ENCODE measurements at regions not wholly inside any gene's neighbourhood (a gene's known extent, or its start where the extent isn't known, plus 50 kb on each side); places are given as distances from the start of the nearest gene placed in this dataset.
"Not testable (repeated sequence)": the region's sequence is repeated elsewhere in the genome, so short reads cannot be mapped to it uniquely, and the experiment has no call there.

DNA sequence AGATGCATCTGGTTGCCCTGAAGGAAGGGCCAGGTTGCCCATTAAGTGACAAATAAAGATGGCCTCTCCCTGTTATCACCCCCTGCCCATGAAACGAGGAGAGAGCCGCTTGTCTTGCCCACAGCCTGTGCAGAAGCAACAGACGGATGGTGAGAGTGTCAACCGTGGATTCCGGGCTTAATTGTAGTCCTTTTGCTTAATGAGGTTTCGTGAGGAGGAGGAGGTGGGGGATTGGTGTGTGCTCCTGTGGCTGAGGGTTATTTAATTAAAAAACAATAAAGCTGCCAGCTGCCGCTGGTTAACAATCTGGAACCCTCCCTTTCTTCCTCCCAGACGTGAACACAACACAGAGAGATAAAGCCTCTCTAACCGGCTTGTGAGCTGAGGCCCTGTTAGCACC is 188.0 kb upstream of the PARD3B start:
- DNase-seq (ENCODE audit: low spot score) (no peak), ATAC-seq (no peak)
- intact Hi-C loops (cut with DNase I) = no loop called here

GRCh38 chr2:204359076-204359475 is 186.2 kb upstream of the PARD3B start:
- DNase-seq (ENCODE audit: low spot score) (no peak), ATAC-seq (no peak)
- intact Hi-C loops (cut with DNase I) = no loop called here

DNA sequence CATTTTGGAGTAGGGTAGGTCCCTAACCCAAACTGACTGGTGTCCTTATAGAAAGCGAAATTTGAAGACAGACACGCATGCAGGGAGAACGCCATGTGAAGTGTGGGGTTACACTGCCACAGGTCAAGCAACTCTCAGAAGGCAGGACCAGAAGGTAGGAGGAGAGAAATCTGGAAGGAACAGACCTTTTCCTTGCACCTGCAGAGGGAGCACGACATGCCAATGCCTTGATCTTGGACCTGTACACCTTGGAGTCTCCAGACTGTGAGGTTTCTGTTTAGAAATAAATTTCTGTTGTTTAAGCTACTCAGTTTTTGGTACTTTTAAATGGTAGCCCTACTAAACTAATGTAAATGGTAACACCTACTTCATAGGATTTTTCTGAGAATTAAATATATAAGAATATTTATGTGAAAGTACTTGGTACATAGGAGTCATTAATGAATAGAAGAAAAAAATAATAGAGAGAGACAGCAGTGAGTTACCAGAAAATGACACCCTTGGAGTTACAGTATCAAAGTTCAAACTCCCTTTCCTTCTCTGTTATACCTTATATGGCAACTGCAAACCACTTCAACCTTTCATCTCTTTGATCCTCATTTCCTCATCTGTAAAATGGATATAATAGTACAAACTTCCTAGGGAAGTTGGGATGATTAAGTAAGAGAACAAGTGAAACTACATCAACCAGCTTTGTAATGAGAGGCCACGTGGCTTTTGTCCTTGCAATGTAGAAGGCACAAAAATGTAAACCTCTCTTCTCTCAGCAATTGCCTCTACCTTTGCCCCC is 184.9 kb upstream of the PARD3B start:
- no peak for ATAC-seq
- DNase-seq (ENCODE audit: low spot score) = no peak
- intact Hi-C loops (cut with DNase I) = no loop called here

- no peak for ATAC-seq
- intact Hi-C loops (cut with DNase I) = no loop called here
- no peak for DNase-seq (ENCODE audit: low spot score)
Observed at GRCh38 chr2:204361738-204362137, 183.5 kb upstream of the PARD3B start.

DNA sequence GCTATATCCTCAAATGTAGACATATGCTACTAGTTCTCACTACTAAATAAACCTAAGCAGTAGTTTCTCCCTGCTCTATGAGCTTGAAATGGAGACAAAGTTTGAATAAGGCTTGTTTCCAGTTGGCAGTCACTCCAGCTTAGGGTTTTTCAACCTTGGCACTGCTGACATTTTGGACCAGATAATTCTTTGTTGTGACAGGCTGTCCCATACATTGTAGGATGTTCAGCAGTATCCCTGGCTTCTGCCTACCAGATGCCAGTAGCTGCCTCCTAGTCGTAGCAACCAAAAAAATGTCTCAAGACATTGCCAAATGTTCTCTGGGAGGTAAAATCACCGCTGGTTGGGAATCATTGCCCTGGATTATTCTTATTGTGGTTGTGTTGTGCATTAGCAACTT is 182.7 kb upstream of the PARD3B start:
- intact Hi-C loops (cut with DNase I) = no loop called here
- DNase-seq (ENCODE audit: low spot score) (no peak), ATAC-seq (no peak)

DNA sequence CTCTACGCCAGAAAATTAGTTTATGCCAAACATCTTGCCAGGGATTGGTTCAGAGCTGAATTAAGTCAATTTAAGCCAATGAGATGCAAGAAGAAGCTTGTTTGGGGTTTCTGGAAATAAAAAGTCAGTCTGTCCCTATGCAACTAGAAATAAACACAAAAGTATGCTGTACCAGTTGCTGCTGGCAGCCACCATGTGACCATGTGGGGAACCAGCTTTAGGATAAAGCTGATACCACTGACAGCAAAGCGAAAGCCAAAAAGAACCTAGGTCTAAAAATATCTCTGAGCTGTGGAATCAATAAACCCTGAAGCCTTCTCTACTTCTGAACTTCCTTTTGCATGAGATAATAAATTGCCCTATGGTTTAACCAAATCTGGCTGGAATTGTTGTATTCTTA is 181.8 kb upstream of the PARD3B start:
- ATAC-seq = no peak
- no peak for DNase-seq (ENCODE audit: low spot score)
- intact Hi-C loops (cut with DNase I) = no loop called here

GRCh38 chr2:204364860-204365535 is 180.3 kb upstream of the PARD3B start:
- intact Hi-C loops (cut with DNase I) = no loop called here
- DNase-seq (ENCODE audit: low spot score) = no peak
- ATAC-seq = no peak

GRCh38 chr2:204365811-204366210 is 179.5 kb upstream of the PARD3B start:
- DNase-seq (ENCODE audit: low spot score) = no peak
- ATAC-seq = no peak
- intact Hi-C loops (cut with DNase I) = no loop called here

DNA sequence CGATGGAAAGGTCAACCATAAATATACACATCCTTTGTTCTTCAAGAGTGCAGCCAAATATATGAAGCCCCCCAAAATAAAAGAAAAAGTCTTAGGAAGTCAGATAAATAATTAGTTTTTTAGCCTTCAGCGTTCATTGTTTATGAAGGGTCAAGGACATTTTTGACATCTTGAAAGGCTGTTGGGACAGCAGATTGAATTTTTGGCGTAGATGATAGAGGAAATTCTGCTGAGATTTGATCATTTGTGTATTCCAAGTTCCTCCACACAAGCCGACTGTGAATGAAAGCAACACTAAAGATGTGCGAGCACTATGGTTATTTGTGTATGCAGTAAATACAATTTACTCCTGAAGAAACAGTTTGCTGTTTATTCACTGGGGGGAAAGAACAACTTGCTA is 177.8 kb upstream of the PARD3B start:
- no peak for ATAC-seq
- intact Hi-C loops (cut with DNase I) = no loop called here

GRCh38 chr2:204370172-204370718 is 175.0 kb upstream of the PARD3B start:
- intact Hi-C loops (cut with DNase I) = no loop called here
- ATAC-seq (no peak), DNase-seq (ENCODE audit: low spot score) (no peak)

More for the DNA sequence above, 177.8 kb upstream of the PARD3B start:
- DNase-seq (ENCODE audit: low spot score) = no peak

DNA sequence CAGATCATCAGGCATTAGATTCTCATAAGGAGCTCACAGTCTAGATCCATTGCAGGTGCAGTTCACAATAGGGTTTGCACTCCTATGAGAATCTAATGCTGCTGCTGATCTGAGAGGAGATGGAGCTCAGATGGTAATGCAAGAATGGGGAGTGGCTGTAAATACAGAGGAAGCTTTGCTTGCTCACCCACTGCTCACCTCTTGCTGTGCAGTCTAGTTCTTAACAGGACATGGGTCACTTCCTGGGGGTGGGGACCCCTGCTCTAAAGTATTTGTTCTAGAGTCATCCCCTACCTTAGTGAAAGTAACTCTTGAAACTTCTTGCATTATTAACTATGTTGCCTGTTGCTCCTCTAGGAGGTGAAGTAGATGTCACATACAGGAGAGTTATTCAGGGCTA is 171.3 kb upstream of the PARD3B start:
- ATAC-seq (no peak), DNase-seq (ENCODE audit: low spot score) (no peak)
- intact Hi-C loops (cut with DNase I) = no loop called here

DNA sequence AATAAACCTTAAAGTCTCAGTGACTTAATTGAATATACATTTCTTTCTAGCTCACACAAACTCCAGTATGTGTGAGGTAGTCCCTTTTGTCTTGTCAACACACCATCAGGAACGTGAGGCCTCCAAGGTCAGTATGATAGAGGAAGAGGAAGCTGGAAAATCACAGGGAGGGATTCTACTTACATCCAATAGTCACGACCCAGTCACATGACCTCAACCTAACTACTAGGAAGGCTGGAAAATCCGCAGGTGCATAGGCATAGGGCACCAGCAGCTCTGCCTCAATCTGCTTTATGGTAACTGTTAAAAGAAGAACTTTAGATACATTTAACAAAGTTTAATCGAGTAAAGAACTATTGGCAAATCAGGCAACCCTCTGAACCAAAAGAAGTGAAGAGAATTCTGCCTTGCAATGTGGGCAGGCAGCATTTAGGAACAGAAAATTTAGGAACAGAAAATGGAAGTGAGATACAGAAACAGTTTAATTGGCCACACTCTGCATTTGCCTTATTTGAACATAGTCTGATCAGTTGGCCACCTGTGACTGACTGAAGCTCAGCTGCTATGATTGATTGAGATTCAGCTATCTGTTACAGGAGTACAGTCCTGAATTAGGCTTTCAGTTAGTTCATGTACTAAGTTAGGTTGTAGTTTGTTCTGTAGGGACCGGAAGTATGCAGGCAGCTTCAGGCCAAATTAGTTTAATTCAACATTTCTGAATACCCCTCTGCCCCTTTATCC is 165.0 kb upstream of the PARD3B start:
- intact Hi-C loops (cut with DNase I) = no loop called here

GRCh38 chr2:204386668-204387067 is 158.6 kb upstream of the PARD3B start:
- DNase-seq (ENCODE audit: low spot score) = no peak
- ATAC-seq = no peak
- intact Hi-C loops (cut with DNase I) = no loop called here

More for the DNA sequence above, 165.0 kb upstream of the PARD3B start:
- DNase-seq (ENCODE audit: low spot score) (no peak), ATAC-seq (no peak)

DNA sequence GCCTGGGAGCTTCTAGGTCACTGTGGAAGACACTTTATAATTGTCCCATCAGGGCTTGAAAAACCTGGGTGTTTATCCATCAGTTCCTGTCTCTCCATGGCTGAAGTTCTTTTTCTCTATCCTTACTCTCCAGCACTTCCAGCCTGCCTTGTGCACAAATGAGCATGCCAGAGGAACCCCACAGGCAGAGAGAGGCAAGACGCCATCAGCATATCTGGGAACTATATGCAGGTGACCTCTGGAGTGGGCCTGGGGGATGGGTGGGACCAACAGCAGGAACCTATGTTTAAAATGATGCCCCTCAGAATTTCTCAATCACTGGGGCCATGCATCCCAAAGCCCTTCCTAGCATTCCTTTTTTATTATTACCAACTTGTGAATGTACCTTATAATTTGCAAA is 156.2 kb upstream of the PARD3B start:
- DNase-seq (ENCODE audit: low spot score) (no peak), ATAC-seq (no peak)
- intact Hi-C loops (cut with DNase I) = no loop called here

DNA sequence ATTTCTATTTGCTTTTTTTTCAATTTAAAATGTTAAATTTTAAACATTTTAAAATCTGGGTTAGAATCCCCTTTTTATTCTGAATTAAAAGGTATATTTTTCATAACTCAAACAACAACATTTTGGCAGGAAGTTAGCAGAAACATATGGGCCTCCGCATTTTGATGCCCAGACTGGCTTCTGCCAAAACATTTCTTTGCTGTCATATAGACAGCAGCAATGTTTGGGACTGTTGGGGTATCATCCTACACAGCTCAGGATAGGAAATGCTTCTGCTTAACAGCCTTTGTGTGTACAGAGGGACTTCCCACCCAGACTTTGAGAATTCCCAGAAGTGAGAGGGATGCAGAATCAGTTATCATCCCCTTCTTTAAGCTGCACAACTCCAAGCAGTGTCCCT is 155.4 kb upstream of the PARD3B start:
- ATAC-seq (no peak), DNase-seq (ENCODE audit: low spot score) (no peak)
- intact Hi-C loops (cut with DNase I) = no loop called here

DNA sequence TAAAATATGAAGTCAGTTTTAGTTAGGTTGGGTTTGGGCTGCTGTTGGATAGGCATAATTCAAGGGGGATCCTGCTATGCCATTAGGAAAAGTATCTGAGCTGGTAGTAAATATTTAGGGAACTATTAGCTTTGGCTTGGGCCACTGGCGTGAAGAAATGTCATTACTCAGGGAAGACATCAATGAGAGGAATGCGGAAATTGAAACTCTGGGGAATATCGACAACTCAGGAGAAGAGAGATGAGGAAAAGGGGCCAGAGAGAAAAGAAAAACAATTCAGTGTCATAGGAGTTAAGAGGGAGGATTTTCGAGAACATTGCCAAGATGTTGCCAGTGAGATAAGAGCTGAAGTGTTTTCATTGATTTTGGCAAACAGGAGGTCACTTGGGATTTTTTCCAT is 149.7 kb upstream of the PARD3B start:
- DNase-seq (ENCODE audit: low spot score) (no peak), ATAC-seq (no peak)
- intact Hi-C loops (cut with DNase I) = no loop called here

DNA sequence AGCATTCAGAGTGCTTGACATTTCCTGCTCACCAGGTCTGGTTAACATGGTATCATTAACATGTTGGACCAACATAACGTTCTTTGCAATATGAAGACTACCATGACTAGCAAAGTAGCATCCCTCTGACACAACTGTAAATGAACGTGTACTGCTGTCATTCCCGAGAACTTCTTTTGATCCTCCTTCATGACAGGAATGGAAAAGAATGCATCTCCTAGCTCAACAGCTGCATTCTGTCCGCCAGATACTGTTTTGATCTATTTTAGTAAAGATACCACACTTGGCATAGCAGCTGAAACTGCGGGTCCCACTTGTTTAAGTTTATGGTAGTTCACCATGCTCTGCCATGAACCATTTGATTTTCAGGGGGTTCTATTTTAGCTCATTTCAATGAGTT is 144.2 kb upstream of the PARD3B start:
- no peak for DNase-seq (ENCODE audit: low spot score)
- ATAC-seq = no peak
- intact Hi-C loops (cut with DNase I) = no loop called here

DNA sequence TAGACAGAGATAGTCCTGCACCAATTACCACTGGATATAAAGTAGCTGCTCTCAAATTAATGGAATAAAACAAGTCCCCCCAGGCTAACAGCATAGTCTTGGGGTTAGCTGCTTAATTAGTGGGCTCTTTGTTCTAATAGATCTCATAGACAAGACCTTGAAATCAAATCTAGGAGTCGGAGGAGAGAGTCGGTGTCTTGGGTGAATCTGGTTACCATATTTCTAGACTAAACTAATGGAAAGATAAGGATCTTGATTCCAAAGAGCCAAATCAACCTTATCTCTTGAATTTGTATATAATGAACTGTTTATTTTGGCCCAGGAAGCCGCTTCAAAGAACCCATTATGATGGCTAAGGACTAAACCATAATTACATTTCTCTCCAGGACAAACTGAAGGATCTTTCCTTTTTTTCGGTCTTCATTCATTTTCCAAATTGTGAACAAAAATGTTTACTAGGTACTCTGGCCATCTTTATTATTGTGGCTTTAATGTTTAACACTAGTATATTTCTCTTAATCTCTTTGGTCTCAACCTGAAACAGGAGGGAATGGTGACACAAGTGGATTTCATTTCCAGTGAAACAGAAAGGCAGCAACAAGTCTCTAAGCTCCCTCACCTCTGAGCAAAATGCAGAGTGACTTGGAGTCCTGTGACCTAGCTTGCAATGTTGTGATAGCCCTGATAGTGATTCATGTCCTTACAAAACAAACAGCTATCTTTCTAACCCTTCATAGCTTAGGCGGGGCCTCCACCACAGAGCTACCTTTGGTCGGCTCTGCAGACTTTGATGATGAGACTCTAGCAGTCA is 137.9 kb upstream of the PARD3B start:
- no peak for DNase-seq (ENCODE audit: low spot score)
- ATAC-seq = no peak

GRCh38 chr2:204412782-204413181 is 132.5 kb upstream of the PARD3B start:
- intact Hi-C loops (cut with DNase I); ATAC-seq; DNase-seq (ENCODE audit: low spot score): not testable (repeated sequence)

More for the DNA sequence above, 137.9 kb upstream of the PARD3B start:
- intact Hi-C loops (cut with DNase I) = no loop called here
